Mesothelial cell of epicardium (in vitro differentiated cells): ENCODE measurements at regions not wholly inside any gene's neighbourhood (a gene's known extent, or its start where the extent isn't known, plus 50 kb on each side); places are given as distances from the start of the nearest gene placed in this dataset.
"Not testable (repeated sequence)": the region's sequence is repeated elsewhere in the genome, so short reads cannot be mapped to it uniquely, and the experiment has no call there.

Experiments used
- DNase-seq, 2 experiments: peaks; one replicate each; pipeline ENCODE4 v3.0.0; 2021; ENCODE audit warnings: low spot score in 2 of 2; ENCODE audit not compliant: unreplicated experiment in 2 of 2
- H3K27ac Mint-ChIP-seq: 2 replicates; pipeline ENCODE4 v1.8.0; 2021; ENCODE audit warnings: mixed read lengths
- H3K27me3 Mint-ChIP-seq: 2 replicates; pipeline ENCODE4 v1.8.0; 2021; ENCODE audit warnings: low read depth, mixed read lengths
- H3K36me3 Mint-ChIP-seq: 2 replicates; pipeline ENCODE4 v1.8.0; 2021; ENCODE audit warnings: mixed read lengths
- H3K4me1 Mint-ChIP-seq: 2 replicates; pipeline ENCODE4 v1.8.0; 2021; ENCODE audit warnings: mixed read lengths
- H3K4me3 Mint-ChIP-seq: 2 replicates; pipeline ENCODE4 v1.8.0; 2021; ENCODE audit warnings: mild to moderate bottlenecking, moderate library complexity, mixed read lengths
- H3K9me3 Mint-ChIP-seq: 2 replicates; pipeline ENCODE4 v1.8.0; 2021; ENCODE audit warnings: mixed read lengths
- CTCF ChIP-seq: fragments of 200-600 bp; sonication (generic); IDR thresholded peaks from one replicate; pipeline ENCODE4 v1.5.0; 2021; ENCODE audit warnings: antibody characterized with exemption; ENCODE audit not compliant: unreplicated experiment

- Mint-ChIP-seq H3K27me3 (no peaks in the 10 kb centered on the region), H3K4me3 (no peak overlapping the region)
- DNase-seq, result no peak
Observed at GRCh38 chr18:9021458-9021857, 81.0 kb upstream of the NDUFV2 start.

GRCh38 chr18:9022397-9023155 is 79.9 kb upstream of the NDUFV2 start:
- TF ChIP-seq CTCF, result no peak
- no peak for DNase-seq
- Mint-ChIP-seq H3K36me3 (peaks cover 3% of the 10 kb centered on the region), H3K4me3 (no peak overlapping the region), H3K9me3 (peaks cover 5% of the 10 kb centered on the region), H3K27ac (no peak overlapping the region), H3K4me1 (no peaks in the 10 kb centered on the region), H3K27me3 (peaks cover 2% of the 10 kb centered on the region)

More at GRCh38 chr18:9021458-9021857, 81.0 kb upstream of the NDUFV2 start:
- Mint-ChIP-seq H3K36me3 (peaks cover 3% of the 10 kb centered on the region), H3K9me3 (peaks cover 5% of the 10 kb centered on the region), H3K27ac (no peak overlapping the region), H3K4me1 (no peaks in the 10 kb centered on the region)
- no peak for TF ChIP-seq CTCF

DNA sequence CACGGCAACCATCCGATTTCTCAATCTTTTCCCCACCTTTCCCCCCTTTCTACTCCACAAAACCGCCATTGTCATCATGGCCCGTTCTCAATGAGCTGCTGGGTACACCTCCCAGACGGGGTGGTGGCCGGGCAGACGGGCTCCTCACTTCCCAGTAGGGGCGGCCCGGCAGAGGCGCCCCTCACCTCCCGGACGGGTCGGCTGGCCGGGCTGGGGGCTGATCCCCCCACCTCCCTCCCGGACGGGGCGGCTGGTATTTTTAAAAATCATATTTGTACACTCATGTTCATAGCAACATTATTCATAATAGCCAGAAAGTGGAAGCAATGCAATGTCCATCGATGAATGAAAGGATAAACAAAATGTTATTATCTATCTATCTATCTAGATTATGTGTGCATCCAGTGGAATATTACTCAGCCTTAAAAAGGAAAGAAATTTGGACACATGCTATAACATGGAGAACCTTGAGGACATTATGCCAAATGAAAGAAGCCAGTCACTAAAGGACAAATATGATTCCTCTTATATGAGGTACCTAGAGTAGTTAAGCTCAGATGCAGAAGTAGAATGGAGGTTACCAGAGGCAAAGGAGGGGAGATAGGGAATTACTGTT is 78.4 kb upstream of the NDUFV2 start:
- not testable (repeated sequence) for H3K36me3 Mint-ChIP-seq, H3K27me3 Mint-ChIP-seq, H3K4me1 Mint-ChIP-seq, DNase-seq, H3K9me3 Mint-ChIP-seq, H3K4me3 Mint-ChIP-seq, H3K27ac Mint-ChIP-seq

GRCh38 chr18:9025091-9025838 is 77.2 kb upstream of the NDUFV2 start:
- Mint-ChIP-seq H3K4me1 (no peaks in the 10 kb centered on the region), H3K27ac (no peak overlapping the region), H3K36me3 (no peaks in the 10 kb centered on the region), H3K4me3 (no peak overlapping the region), H3K27me3 (peaks cover 2% of the 10 kb centered on the region), H3K9me3 (no peaks in the 10 kb centered on the region)
- TF ChIP-seq CTCF, result no peak
- DNase-seq, result no peak

GRCh38 chr18:9029131-9029530 is 73.4 kb upstream of the NDUFV2 start:
- H3K27me3 Mint-ChIP-seq, result peaks cover 2% of the 10 kb centered on the region
- no peaks in the 10 kb centered on the region for H3K9me3 Mint-ChIP-seq
- H3K4me1 Mint-ChIP-seq, result no peaks in the 10 kb centered on the region
- no peak overlapping the region for H3K4me3 Mint-ChIP-seq
- H3K36me3 Mint-ChIP-seq, result no peaks in the 10 kb centered on the region
- no peak for TF ChIP-seq CTCF
- no peak for DNase-seq
- H3K27ac Mint-ChIP-seq, result no peak overlapping the region

GRCh38 chr18:9032519-9032918 is 70.0 kb upstream of the NDUFV2 start:
- no peaks in the 10 kb centered on the region for H3K36me3 Mint-ChIP-seq
- no peak overlapping the region for H3K4me3 Mint-ChIP-seq
- H3K9me3 Mint-ChIP-seq, result no peaks in the 10 kb centered on the region
- H3K27ac Mint-ChIP-seq, result no peak overlapping the region
- no peaks in the 10 kb centered on the region for H3K27me3 Mint-ChIP-seq
- TF ChIP-seq CTCF, result no peak
- H3K4me1 Mint-ChIP-seq, result no peaks in the 10 kb centered on the region
- DNase-seq, result no peak
